GM21423 (cell line): ENCODE measurements at regions not wholly inside any gene's neighbourhood (a gene's known extent, or its start where the extent isn't known, plus 50 kb on each side); places are given as distances from the start of the nearest gene placed in this dataset.

Experiments used
- ATAC-seq: cut with Tn5 transposase; IDR thresholded peaks from one replicate; pipeline ENCODE4 v1.9.1; 2021; ENCODE audit warnings: mild to moderate bottlenecking, moderate library complexity; ENCODE audit not compliant: unreplicated experiment

DNA sequence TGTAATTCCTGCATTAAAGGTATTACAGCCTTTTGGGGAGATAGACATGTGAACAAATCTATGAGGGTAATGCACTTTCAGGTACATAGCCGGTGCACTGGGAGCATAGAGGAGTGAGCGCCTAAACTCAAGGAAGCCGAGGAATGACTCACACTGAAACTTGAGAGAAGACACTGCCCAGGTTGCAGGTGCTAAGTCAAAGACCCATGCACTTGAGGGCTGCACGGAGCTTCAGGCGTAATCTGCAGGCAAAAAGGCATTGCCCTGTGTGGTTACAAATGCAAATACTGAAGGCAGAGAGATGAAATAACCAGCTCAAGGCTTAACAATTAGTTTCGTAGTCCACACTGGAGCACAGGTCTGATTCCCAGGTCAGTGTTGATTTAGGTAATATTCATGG lies 51.0 kb upstream of the OSBPL3 start:
- peak; percentile 82 for ATAC-seq
